ENCODE measurements at regions not wholly inside any gene's neighbourhood (a gene's known extent, or its start where the extent isn't known, plus 50 kb on each side); places are given as distances from the start of the nearest gene placed in this dataset.
A peak's percentile ranks its signal among the peaks of the same experiment; 100 is the strongest.

- DNase-seq = no peak
Observed at GRCh38 chr4:67106861-67107460, 438.3 kb downstream of the CENPC start.

DNA sequence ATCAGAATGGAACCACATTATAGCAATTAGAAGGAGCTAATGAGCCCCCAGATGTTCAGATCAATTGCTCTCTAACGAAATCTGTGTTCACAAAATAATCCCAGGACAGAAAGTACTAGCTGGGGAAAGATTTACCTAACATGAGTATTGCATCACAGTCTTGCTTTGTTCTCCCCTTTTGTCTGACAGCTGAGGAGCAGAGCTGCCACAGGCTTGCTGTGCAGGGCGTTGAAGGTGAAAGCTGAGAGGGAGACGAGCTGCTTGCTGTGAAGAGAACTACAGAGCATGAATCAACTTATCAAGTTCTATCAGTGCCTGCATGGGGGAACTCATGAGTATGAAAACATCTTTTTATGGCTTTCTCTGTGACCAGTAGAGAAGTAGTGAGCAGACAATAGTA, 441.2 kb downstream of the CENPC start:
- DNase-seq = no peak

GRCh38 chr4:67103001-67103747, 442.1 kb downstream of the CENPC start:
- DNase-seq = no peak

GRCh38 chr4:67101612-67102011, 443.7 kb downstream of the CENPC start:
- no peak for DNase-seq

DNA sequence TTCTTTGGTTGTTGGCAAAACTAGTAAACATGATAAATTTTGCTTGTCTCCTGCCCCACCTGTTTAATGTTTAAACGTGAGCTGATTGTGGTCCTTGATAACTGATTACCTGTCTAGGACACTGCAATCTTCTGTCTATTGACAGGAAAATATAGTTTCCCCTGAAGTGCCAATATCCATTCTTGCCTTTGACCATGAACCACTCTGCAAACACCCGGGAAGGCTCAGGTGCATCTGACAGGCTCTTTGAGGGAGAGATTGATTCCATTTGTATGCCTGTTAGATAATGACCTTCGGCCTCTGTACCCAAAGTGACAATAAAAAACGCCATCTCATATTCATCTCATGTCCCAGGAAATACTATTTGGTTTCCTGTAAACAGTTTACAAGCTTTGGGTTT, 453.0 kb downstream of the CENPC start:
- DNase-seq = no peak

GRCh38 chr4:67091673-67092072, 453.6 kb downstream of the CENPC start:
- DNase-seq = no peak

GRCh38 chr4:67087897-67088296, 457.4 kb downstream of the CENPC start:
- DNase-seq = peak in 2 of 6 experiments; percentile 10 to 12

GRCh38 chr4:67084783-67085182, 460.5 kb downstream of the CENPC start:
- no peak for DNase-seq

GRCh38 chr4:67083496-67083895, 461.8 kb downstream of the CENPC start:
- DNase-seq = no peak

DNA sequence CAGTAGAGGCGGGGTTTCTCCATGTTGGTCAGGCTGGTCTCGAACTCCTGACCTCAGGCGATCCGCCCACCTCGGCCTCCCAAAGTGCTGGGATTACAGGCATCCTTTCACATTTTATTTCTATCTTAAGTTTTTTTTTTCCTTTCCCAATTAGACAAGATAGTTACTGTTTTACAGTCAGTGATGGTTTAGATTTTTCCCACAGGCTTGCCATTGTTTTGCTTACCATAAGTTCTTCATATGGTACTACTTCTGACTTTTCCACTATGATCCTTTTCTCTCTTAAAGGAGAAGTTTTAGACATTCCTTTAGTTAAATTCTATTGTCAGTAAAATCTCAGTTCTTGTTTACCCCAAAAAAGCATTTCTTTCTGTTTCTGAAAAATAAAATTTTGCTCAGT, 462.6 kb downstream of the CENPC start:
- DNase-seq = no peak

DNA sequence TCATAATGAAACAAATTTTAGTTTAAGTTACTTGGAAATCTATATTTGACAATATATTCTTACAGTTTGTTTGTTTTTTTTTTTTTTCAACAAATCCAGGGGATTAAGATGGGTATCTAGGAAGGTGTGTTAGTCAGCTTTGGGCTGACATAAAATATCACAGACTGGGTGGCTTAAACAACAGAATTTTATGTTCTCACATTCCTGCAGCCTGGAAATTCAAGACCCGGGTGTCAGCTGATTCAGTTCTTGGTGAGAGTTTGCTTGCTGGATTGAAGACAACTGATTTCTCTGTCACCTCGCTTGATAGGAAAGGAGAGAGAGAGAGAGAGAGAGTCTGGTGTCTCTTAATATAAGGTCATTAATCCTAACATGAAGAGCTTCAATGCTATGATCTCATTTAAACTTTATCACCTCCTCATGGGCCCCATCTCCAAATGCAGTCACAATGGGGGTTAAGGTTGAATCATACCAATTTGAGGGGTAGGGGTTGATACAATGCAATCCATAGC, 465.2 kb downstream of the CENPC start:
- no peak for DNase-seq

- no peak for DNase-seq
Observed at GRCh38 chr4:67071641-67072040, 473.7 kb downstream of the CENPC start.

GRCh38 chr4:67055319-67055718, 490.0 kb downstream of the CENPC start:
- no peak for DNase-seq

DNA sequence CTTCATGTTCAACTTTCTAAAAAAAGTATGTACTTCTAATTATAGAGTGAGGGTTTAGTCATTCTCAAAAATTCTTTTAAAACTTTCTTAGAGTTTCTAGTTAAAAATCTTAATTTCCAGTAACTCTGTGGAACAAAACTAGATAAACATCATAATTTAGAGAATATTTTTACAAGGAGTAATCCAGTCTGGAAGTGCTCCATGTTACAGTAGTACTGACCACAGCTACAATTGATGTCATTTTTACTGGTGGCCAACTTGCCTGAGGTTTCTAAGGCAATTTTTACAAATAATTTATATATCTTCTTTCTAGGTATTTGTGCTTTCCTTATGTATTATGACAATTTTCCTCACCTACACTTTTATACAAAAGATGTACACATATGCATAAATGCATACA, 490.4 kb downstream of the CENPC start:
- DNase-seq = no peak

DNA sequence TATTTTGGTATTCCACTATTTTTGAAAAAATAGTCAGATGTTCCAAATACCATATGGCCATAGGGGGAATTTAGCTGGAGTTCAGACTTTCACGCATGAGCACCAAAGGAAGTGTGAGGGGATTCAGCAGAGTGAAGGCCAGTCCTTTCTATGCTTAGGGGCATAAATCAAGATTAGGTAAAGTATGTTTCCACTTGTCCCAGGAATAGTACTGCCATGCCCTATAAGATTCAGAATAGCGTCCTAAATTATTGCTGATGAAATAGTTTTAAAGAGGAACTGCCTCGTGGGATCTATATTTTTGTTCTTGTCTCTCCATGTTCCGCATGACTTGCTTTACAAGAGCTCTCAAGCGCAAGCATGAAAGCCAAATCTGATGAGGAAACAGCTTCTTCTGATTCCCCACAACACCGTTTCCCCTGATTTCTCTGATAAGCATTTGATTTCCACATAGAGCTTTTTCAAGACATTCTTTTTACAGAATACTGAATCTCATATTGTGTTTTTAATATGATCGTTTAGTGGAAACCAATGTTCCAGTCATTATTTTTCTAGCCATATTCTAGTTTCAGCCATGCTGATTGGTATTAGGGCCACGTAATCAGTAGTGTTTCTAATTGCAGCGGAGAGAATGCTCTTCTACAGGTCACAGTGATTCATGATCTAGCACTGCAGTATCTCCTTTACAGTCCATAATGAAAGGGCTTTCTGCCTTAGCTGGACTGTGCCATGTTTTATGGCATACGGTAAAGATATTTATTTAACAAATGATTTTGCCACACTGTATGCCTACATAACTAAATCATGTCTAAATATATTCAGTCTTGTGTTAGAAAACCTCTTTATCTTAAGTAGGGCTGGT, 492.3 kb downstream of the CENPC start:
- DNase-seq = no peak

DNA sequence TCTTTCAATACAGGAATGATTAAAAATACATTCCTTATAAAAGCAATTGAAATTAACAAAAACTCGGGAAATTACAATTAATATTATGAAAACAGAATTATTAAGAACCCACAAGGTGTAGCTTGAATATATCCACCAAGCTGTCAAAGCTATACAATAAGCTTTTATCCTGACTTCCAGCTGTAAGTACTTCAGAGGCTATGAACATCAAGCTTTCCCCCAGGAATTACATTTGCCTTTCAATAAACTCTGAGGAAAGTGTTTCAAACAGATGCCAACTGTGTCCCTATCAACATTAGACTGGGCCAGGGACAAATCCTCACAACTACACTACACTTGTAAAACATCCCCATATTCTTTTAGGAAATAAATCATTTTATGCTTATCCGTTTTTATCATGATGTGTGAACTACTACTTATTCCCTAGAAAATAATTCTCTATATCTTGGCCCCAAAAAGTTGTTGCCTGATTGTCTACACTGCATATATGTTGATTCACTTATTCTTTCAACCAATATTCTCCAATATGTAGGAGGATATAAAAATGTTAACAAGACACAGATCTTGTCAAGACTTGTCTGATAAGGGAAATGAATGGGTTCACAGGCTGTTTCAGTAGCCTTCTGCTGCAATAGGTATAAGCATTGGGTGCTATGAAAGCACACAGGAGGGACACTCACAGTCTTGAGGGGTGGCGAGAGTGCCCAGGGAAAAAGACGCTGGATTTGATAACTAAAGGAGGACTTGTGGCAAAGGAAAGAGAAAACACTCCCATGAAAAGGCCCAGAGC, 494.1 kb downstream of the CENPC start:
- no peak for DNase-seq

- no peak for DNase-seq
Observed at GRCh38 chr4:67049446-67049845, 495.9 kb downstream of the CENPC start.

GRCh38 chr4:67048530-67048929, 496.8 kb downstream of the CENPC start:
- DNase-seq = no peak

GRCh38 chr4:67040315-67040714, 505.0 kb downstream of the CENPC start:
- no peak for DNase-seq

DNA sequence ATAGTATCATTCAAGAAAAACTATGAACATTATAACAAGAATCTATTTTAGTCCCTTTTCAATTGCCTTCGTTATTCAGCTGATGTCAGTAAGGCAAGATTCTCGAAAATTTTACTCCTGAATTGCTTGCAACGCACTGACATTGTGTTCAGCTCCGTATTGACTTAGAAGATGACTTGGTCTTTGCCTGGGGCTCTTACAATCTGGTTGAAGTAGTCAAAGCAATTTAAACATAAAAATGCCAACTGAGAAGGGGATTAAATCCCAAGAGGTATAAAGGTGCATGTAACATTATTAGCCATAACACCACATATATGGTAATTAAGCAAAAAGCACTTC, 507.1 kb downstream of the CENPC start:
- DNase-seq = no peak

GRCh38 chr4:67037504-67038227, 507.6 kb downstream of the CENPC start:
- no peak for DNase-seq

DNA sequence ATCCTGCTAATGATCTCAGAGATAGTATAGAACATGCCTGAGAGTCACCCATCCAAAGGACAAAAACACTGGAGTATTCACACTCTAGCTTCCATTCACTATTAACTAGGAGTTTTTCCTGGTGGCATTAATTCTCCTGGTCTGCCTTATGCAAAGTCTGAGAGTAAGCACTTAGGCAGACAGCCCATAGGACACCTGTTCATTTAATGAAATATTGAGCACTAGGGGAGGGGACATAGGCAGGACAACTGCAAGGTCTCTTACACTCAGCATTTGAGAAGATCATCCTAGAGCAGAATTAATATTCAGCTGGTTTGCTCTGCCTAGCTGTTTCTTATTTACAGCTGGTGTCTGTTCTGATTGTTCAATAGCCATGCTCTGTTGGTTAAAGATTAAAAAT, 508.5 kb downstream of the CENPC start:
- DNase-seq = no peak
